ENCODE measurements at regions not wholly inside any gene's neighbourhood (a gene's known extent, or its start where the extent isn't known, plus 50 kb on each side); places are given as distances from the start of the nearest gene placed in this dataset.

- TF ChIP-seq, protein P1, sequence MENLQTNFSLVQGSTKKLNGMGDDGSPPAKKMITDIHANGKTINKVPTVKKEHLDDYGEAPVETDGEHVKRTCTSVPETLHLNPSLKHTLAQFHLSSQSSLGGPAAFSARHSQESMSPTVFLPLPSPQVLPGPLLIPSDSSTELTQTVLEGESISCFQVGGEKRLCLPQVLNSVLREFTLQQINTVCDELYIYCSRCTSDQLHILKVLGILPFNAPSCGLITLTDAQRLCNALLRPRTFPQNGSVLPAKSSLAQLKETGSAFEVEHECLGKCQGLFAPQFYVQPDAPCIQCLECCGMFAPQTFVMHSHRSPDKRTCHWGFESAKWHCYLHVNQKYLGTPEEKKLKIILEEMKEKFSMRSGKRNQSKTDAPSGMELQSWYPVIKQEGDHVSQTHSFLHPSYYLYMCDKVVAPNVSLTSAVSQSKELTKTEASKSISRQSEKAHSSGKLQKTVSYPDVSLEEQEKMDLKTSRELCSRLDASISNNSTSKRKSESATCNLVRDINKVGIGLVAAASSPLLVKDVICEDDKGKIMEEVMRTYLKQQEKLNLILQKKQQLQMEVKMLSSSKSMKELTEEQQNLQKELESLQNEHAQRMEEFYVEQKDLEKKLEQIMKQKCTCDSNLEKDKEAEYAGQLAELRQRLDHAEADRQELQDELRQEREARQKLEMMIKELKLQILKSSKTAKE (CRISPR knock-in tag; IDR thresholded peaks at IDR 0.05; ENCODE audit: borderline replicate concordance), result no peak
These were observed 671.7 kb upstream of the NRSN1 start (continued) for GRCh38 chr6:23454080-23454976.

- H3K4me2 ChIP-seq (ENCODE audit: low read depth, low read length), result no peak overlapping the region
- no peak overlapping the region for H2AFZ ChIP-seq (ENCODE audit: low read length)
- no peaks in the 10 kb centered on the region for H3K36me3 ChIP-seq (replicated peaks in 1 of 2; ENCODE audit: control insufficient read depth in 1 of 2, insufficient read depth in 2 of 2, low read length in 2 of 2)
- no peaks in the 10 kb centered on the region for H4K20me1 ChIP-seq (ENCODE audit: insufficient read depth, low read length)
- ATAC-seq (no peak), DNase-seq (ENCODE audit: low spot score) (no peak), FAIRE-seq (no peak)
- H3K9me3 ChIP-seq (ENCODE audit: low read length), result peaks cover 35% of the 10 kb centered on the region
- H3K9ac ChIP-seq (ENCODE audit: insufficient read depth, low read depth, low read length), result no peak overlapping the region
- TF ChIP-seq ZNF605 (CRISPR knock-in tag; IDR thresholded peaks at IDR 0.05) (no peak), RFX5 (IDR thresholded peaks at IDR 0.05; ENCODE audit: low read depth, low read length) (no peak), GFI1 (CRISPR knock-in tag; IDR thresholded peaks at IDR 0.05; ENCODE audit: borderline replicate concordance) (no peak), CC2D1A (CRISPR knock-in tag; IDR thresholded peaks at IDR 0.05) (no peak), ZNF619 (CRISPR knock-in tag; IDR thresholded peaks at IDR 0.05) (no peak), HOXD1 (CRISPR knock-in tag; IDR thresholded peaks at IDR 0.05) (no peak), BHLHE40 (IDR thresholded peaks at IDR 0.05; ENCODE audit: low read length) (no peak)
- TF ChIP-seq, protein P2, sequence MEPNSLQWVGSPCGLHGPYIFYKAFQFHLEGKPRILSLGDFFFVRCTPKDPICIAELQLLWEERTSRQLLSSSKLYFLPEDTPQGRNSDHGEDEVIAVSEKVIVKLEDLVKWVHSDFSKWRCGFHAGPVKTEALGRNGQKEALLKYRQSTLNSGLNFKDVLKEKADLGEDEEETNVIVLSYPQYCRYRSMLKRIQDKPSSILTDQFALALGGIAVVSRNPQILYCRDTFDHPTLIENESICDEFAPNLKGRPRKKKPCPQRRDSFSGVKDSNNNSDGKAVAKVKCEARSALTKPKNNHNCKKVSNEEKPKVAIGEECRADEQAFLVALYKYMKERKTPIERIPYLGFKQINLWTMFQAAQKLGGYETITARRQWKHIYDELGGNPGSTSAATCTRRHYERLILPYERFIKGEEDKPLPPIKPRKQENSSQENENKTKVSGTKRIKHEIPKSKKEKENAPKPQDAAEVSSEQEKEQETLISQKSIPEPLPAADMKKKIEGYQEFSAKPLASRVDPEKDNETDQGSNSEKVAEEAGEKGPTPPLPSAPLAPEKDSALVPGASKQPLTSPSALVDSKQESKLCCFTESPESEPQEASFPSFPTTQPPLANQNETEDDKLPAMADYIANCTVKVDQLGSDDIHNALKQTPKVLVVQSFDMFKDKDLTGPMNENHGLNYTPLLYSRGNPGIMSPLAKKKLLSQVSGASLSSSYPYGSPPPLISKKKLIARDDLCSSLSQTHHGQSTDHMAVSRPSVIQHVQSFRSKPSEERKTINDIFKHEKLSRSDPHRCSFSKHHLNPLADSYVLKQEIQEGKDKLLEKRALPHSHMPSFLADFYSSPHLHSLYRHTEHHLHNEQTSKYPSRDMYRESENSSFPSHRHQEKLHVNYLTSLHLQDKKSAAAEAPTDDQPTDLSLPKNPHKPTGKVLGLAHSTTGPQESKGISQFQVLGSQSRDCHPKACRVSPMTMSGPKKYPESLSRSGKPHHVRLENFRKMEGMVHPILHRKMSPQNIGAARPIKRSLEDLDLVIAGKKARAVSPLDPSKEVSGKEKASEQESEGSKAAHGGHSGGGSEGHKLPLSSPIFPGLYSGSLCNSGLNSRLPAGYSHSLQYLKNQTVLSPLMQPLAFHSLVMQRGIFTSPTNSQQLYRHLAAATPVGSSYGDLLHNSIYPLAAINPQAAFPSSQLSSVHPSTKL (CRISPR knock-in tag; IDR thresholded peaks at IDR 0.05), result no peak
- H3K27me3 ChIP-seq (ENCODE audit: control insufficient read depth in 1 of 2, insufficient read depth in 2 of 2, low read length in 2 of 2), result no peaks in the 10 kb centered on the region
- ChIA-PET POLR2A (no interaction called here), CTCF (ENCODE audit: low intra/inter-chr PET ratio, low total read pairs) (no interaction called here)
- WGBS (ENCODE audit: low lambda C conversion rate), result 50% methylated on average over 2 of the region's 2 CpGs
- in situ Hi-C loops (cut with HindIII; ENCODE audit: extremely low pct_ligation_motif_present, low pct_unique_long_range_greater_than_20kb), result no loop called here
- no peak overlapping the region for H3K4me3 ChIP-seq (replicated peaks in 1 of 3; ENCODE audit: insufficient read depth in 1 of 3, low read depth in 2 of 3, low read length in 3 of 3)
- no TSS peak for BruUV-seq (replicated peaks)
- H3K79me2 ChIP-seq (ENCODE audit: insufficient read depth, low read length), result no peaks in the 10 kb centered on the region
- intact Hi-C loops (cut with micrococcal nuclease; ENCODE audit: unreplicated experiment), result no loop called here
- no peaks in the 10 kb centered on the region for H3K4me1 ChIP-seq (ENCODE audit: insufficient read depth, low read length)
- H3K27ac ChIP-seq (ENCODE audit: extremely low read length, insufficient read depth, low read length), result no peak overlapping the region
These were observed 670.3 kb upstream of the NRSN1 start for GRCh38 chr6:23455754-23456153.

Data from HepG2 (cell line).